ENCODE measurements at regions not wholly inside any gene's neighbourhood (a gene's known extent, or its start where the extent isn't known, plus 50 kb on each side); places are given as distances from the start of the nearest gene placed in this dataset.

GRCh38 chr5:124110942-124111341 is 599.0 kb downstream of the CSNK1G3 start:
- H3K4me2 ChIP-seq (ENCODE audit: extremely low read depth, insufficient read depth, low read length) = no peak overlapping the region
- H2AFZ ChIP-seq (ENCODE audit: low read length) = no peak overlapping the region
- H3K9ac ChIP-seq (ENCODE audit: insufficient read depth, low read length) = no peak overlapping the region
- no peaks in the 10 kb centered on the region for H3K4me1 ChIP-seq (ENCODE audit: control insufficient read depth, extremely low read depth, insufficient read depth, low read length)
- no peak for DNase-seq (ENCODE audit: low read depth in 2 of 2)
- no peaks in the 10 kb centered on the region for H3K9me3 ChIP-seq (ENCODE audit: control insufficient read depth, insufficient read depth, low read depth, low read length)
- H3K36me3 ChIP-seq (ENCODE audit: control insufficient read depth, insufficient read depth, low read length) = no peaks in the 10 kb centered on the region
- H4K20me1 ChIP-seq (ENCODE audit: control insufficient read depth, extremely low read depth, insufficient read depth, low read length) = no peaks in the 10 kb centered on the region
- H3K79me2 ChIP-seq (ENCODE audit: control insufficient read depth, insufficient read depth, low read length) = no peaks in the 10 kb centered on the region
- no peak overlapping the region for H3K4me3 ChIP-seq (replicated peaks in 1 of 4; ENCODE audit: control extremely low read depth in 1 of 4, insufficient read depth in 1 of 4, low read depth in 3 of 4, low read length in 4 of 4)
- H3K27ac ChIP-seq (ENCODE audit: insufficient read depth, low read length) = no peak overlapping the region
- H3K27me3 ChIP-seq (ENCODE audit: control insufficient read depth, insufficient read depth, low read length) = no peaks in the 10 kb centered on the region
- no peak for TF ChIP-seq EZH2 (IDR thresholded peaks at IDR 0.05; ENCODE audit: low read length, missing control alignments)
- TF ChIP-seq CTCF (conservative IDR thresholded peaks at IDR 0.05 in 1 of 2, IDR thresholded peaks at IDR 0.05 in 1 of 2; ENCODE audit: low read depth in 1 of 2, low read length in 2 of 2) = no peak

- TF ChIP-seq EZH2 (IDR thresholded peaks at IDR 0.05; ENCODE audit: low read length, missing control alignments) (no peak), CTCF (conservative IDR thresholded peaks at IDR 0.05 in 1 of 2, IDR thresholded peaks at IDR 0.05 in 1 of 2; ENCODE audit: low read depth in 1 of 2, low read length in 2 of 2) (no peak)
- no peaks in the 10 kb centered on the region for H3K79me2 ChIP-seq (ENCODE audit: control insufficient read depth, insufficient read depth, low read length)
- DNase-seq (ENCODE audit: low read depth in 2 of 2) = no peak
- no peaks in the 10 kb centered on the region for H3K9me3 ChIP-seq (ENCODE audit: control insufficient read depth, insufficient read depth, low read depth, low read length)
- no peaks in the 10 kb centered on the region for H3K27me3 ChIP-seq (ENCODE audit: control insufficient read depth, insufficient read depth, low read length)
- no peaks in the 10 kb centered on the region for H3K4me1 ChIP-seq (ENCODE audit: control insufficient read depth, extremely low read depth, insufficient read depth, low read length)
- H4K20me1 ChIP-seq (ENCODE audit: control insufficient read depth, extremely low read depth, insufficient read depth, low read length) = no peaks in the 10 kb centered on the region
- no peaks in the 10 kb centered on the region for H3K36me3 ChIP-seq (ENCODE audit: control insufficient read depth, insufficient read depth, low read length)
- H3K4me3 ChIP-seq (replicated peaks in 1 of 4; ENCODE audit: control extremely low read depth in 1 of 4, insufficient read depth in 1 of 4, low read depth in 3 of 4, low read length in 4 of 4) = no peak overlapping the region
- no peak overlapping the region for H3K4me2 ChIP-seq (ENCODE audit: extremely low read depth, insufficient read depth, low read length)
- H3K9ac ChIP-seq (ENCODE audit: insufficient read depth, low read length) = no peak overlapping the region
- no peak overlapping the region for H3K27ac ChIP-seq (ENCODE audit: insufficient read depth, low read length)
- H2AFZ ChIP-seq (ENCODE audit: low read length) = no peak overlapping the region
Measured at GRCh38 chr5:124105326-124105725, 593.3 kb downstream of the CSNK1G3 start.

- DNase-seq (ENCODE audit: low read depth in 2 of 2) = no peak
- Histone ChIP-seq H2AFZ (ENCODE audit: low read length) (no peak overlapping the region), H4K20me1 (ENCODE audit: control insufficient read depth, extremely low read depth, insufficient read depth, low read length) (no peaks in the 10 kb centered on the region), H3K9me3 (ENCODE audit: control insufficient read depth, insufficient read depth, low read depth, low read length) (no peaks in the 10 kb centered on the region), H3K79me2 (ENCODE audit: control insufficient read depth, insufficient read depth, low read length) (no peaks in the 10 kb centered on the region), H3K4me2 (ENCODE audit: extremely low read depth, insufficient read depth, low read length) (no peak overlapping the region), H3K36me3 (ENCODE audit: control insufficient read depth, insufficient read depth, low read length) (no peaks in the 10 kb centered on the region), H3K27ac (ENCODE audit: insufficient read depth, low read length) (no peak overlapping the region), H3K4me3 (replicated peaks in 1 of 4; ENCODE audit: control extremely low read depth in 1 of 4, insufficient read depth in 1 of 4, low read depth in 3 of 4, low read length in 4 of 4) (no peak overlapping the region), H3K9ac (ENCODE audit: insufficient read depth, low read length) (no peak overlapping the region), H3K4me1 (ENCODE audit: control insufficient read depth, extremely low read depth, insufficient read depth, low read length) (no peaks in the 10 kb centered on the region), H3K27me3 (ENCODE audit: control insufficient read depth, insufficient read depth, low read length) (no peaks in the 10 kb centered on the region)
- no peak for TF ChIP-seq CTCF (conservative IDR thresholded peaks at IDR 0.05 in 1 of 2, IDR thresholded peaks at IDR 0.05 in 1 of 2; ENCODE audit: low read depth in 1 of 2, low read length in 2 of 2)
- TF ChIP-seq EZH2 (IDR thresholded peaks at IDR 0.05; ENCODE audit: low read length, missing control alignments) = no peak
Measured at GRCh38 chr5:124104821-124105220, 592.8 kb downstream of the CSNK1G3 start.

All from fibroblast of lung (primary cell).